EH (cell line): ENCODE measurements at regions not wholly inside any gene's neighbourhood (a gene's known extent, or its start where the extent isn't known, plus 50 kb on each side); places are given as distances from the start of the nearest gene placed in this dataset.
"Not testable (repeated sequence)": the region's sequence is repeated elsewhere in the genome, so short reads cannot be mapped to it uniquely, and the experiment has no call there.

Source experiments
- DNase-seq: peaks from one replicate; pipeline ENCODE4 v3.0.0-alpha.2; 2015; ENCODE audit warnings: low read depth

DNA sequence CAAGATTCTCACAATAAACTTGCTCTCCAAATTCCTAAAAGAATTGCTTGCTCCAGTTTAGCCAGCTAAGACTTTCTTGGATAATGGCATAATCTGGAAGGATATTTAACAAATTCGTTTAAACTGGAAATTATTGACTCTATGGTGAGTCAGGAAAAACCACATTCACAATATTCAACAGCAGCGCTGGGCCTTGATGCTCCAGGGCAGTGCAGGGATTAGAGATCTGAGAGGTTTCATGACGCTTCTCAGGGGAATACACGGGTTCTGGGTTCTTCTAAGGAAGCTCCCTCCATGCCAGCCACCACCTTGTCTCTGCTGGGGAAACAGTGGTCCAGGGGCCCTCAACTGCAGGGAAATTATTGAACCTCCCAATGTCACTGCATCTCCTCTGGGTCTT, 123.3 kb upstream of the FAM20C start:
- not testable (repeated sequence) for DNase-seq

DNA sequence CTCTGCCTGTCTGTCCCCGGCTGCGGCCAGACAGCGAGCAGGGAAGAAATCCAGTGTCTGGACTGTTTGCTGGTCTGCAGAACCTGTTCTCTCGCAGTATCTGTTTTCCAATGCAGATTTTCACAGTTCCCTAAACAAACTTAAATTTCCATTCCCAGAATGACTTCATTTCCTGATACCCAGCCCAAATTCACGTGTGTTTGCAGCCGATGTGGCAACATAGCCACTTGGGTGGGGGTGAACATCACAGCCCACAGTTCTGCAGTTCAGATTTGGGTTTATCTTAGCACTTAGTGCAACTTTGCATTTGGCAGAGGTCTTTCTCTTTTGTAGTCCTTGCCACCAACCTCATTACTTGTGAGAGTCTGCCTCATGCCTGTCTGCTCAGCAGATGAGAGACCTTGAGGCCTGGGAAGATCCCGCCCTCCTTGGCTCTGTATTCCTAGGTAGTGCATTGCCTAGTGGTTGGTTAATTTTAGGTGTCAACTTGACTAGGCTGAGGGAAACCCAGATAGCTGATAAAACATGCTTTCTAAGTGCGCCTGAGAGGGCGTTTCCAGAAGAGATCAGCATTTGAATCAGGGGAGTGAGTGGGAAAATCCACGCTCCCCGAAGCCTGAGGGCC, 122.8 kb upstream of the FAM20C start:
- DNase-seq: not testable (repeated sequence)

DNA sequence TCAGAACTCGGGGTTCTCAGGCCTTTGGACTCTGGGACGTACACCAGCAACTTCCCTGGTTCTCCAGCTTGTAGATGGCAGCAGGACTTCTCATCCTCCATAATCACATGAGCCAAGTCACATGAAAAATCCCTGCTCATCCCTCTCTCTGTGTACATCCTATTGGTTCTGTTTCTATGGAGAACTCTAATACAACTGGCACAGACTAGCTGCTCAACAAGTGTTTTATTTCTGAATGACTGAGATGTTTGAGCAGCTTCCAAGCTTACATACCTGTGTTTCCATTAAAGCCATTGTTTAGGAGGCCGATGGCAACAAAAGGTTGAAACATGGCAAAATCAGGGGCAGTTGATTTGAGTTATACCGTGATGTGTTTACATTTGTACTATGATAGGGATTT, 122.2 kb upstream of the FAM20C start:
- not testable (repeated sequence) for DNase-seq

GRCh38 chr7:70989-71388, 121.4 kb upstream of the FAM20C start:
- peak; percentile 46 for DNase-seq

DNA sequence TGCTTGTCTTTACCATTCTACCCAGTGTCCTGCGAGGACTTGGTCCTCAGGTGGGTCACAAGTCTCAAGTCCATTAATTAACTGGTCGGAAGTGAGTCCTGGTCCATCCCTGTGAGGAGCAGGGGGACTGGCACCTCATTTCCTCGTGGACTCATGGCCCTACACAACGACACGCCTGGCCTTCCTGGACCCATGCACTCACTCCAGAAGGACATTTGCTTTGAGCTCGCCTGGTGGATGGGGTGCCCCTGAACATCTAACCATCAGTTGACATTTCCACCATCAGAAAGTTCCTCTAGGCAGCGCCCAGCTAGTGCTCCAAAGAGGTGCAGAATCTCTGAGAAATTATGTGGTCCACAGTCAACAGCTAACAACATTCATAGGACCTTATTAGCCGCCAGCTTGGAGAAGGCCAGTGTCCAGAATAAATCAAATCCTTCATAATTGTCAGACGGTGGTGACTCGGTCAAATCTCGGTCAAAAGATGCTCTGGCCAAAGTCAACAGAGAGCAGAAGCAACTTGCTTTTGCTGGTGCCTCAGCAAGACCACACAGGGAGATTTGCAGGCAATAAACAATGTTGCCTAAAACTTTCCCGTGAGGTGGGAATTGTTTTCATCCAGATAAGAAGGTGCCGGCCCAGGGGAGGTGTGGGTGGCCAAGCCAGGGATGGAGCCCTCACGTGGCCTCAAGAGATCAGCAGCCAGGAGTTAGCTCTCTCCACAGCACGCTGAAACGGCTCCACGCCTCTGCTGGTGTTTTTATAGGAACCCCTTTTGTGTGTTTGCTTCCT, 119.9 kb upstream of the FAM20C start:
- DNase-seq: peak; percentile 39

GRCh38 chr7:73058-73331, 119.4 kb upstream of the FAM20C start:
- not testable (repeated sequence) for DNase-seq

- DNase-seq: not testable (repeated sequence)
Observed at GRCh38 chr7:74008-74540, 118.3 kb upstream of the FAM20C start.

GRCh38 chr7:75511-75910, 116.9 kb upstream of the FAM20C start:
- not testable (repeated sequence) for DNase-seq

- not testable (repeated sequence) for DNase-seq
Observed at GRCh38 chr7:76202-76601, 116.2 kb upstream of the FAM20C start.

DNA sequence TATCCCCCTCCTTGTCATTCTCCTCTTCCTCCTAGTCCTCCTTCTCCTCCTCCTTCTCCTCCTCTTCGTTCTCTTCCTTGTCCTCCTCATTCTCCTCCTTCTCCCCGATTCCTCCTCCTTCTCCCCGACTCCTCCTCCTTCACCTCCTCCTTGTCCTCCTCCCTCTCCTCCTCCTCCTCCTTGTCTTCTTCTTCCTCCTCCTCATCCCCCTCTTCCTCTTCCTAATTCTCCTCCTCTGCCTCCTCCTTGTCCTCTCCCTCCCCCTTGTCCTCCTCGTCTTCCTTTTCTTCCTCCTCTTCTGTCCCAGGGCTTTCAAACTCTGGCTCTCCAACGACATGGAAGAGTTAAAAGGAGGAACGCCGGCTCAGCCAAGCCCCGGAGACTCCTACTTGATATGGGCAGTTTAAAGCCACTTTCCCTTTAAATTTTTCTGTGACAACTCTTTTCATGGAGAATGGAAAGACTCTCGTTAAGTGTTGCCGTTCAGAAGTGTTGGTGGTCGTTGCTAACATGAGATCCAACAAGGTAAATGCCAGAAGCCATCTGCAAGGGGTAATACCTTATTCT, 115.5 kb upstream of the FAM20C start:
- not testable (repeated sequence) for DNase-seq

DNA sequence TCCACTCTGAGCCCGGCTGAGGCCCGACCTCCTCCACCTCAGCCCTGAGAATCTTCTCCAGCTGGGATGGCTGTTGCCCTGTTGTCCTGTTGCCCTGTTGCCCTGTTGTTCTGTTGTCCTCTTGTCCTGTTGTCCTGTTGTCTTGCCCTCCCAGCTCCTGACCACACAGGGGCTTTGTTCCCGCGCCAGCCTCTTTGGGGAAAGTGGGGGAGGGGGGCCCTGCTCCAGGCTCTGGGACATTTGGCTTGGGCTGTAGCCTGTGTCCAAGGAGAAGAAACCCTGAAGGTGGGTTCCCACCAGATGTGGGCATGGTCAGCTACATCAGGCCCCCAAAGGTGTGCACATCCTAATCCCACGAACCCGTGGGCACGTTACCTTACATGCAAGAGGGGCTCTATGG, 113.5 kb upstream of the FAM20C start:
- not testable (repeated sequence) for DNase-seq

GRCh38 chr7:79400-80055, 112.8 kb upstream of the FAM20C start:
- peak; percentile 16 for DNase-seq

DNA sequence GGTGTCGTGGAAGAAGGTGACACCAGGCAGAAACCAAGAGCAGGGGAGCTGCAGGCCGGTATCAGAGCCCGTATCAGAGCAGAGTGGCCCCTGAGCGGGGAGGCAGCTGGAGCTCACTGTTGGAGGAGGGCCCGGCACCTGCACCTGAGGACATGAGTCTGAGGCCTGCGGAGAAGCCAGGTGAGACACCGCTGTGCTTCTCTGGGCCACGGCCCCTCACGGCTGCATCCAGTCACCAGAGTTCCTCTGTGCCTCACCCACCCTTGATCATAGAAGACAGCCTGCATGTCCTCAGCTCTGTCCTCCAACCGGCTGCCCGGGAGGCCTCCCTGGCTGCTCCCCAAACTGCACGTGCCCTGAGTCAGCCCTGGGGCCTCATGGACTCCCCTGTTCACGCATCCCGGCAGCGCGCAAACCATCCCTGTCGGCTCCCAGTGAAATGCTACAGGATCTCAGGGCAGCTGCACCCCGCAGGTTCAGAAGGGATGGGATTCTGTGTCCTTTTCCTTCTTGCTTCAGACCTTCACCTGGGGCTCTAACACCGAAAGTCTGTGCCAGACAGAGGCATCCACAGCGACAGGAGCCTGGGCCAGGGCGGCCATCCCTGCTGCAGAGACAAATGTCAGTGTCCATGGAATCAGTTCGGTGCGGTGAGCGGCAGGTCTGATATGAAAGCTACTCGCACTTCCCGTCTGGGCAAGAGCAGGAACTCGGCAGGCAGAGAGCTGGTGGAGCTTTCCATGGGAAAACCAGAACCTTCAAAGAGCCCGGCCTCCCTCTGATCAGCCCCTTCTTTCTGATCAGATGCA, 111.9 kb upstream of the FAM20C start:
- no peak for DNase-seq

GRCh38 chr7:81068-81925, 111.1 kb upstream of the FAM20C start:
- no peak for DNase-seq

- no peak for DNase-seq
Observed at GRCh38 chr7:81926-82756, 110.2 kb upstream of the FAM20C start.

DNA sequence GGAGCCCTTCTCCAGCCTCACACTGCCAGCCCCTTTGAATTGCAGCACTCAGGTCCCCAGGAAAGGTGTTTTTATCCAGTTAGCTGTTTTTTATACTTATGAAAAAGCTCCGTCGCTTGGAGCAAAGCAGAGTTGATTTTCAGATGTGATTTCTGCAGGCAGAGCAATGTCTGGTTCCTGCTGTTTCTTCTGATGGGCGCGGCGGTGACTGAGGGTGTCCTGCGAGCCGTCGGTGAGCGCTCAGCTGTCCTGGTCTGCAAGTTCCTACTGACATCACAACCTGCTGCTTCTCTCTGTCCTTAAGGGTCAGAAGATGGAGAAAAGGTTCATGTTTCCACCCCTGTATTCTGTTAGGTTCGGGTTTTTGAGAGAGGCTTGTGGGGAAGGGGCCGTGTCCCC, 109.6 kb upstream of the FAM20C start:
- no peak for DNase-seq

- no peak for DNase-seq
Observed at GRCh38 chr7:83441-83840, 108.9 kb upstream of the FAM20C start.

GRCh38 chr7:83861-84632, 108.3 kb upstream of the FAM20C start:
- no peak for DNase-seq

- DNase-seq: no peak
Observed at GRCh38 chr7:84633-85020, 107.7 kb upstream of the FAM20C start.
